T-helper 2 cell treated with Interferon-gamma antibody and Interleukin-4, amounts not matched to agents 5 μg/mL and 100 μg/mL, for 36 hours (primary cell): ENCODE measurements at regions not wholly inside any gene's neighbourhood (a gene's known extent, or its start where the extent isn't known, plus 50 kb on each side); places are given as distances from the start of the nearest gene placed in this dataset.
A peak's percentile ranks its signal among the peaks of the same experiment; 100 is the strongest.
"Not testable (repeated sequence)": the region's sequence is repeated elsewhere in the genome, so short reads cannot be mapped to it uniquely, and the experiment has no call there.

Experiments
- DNase-seq: peaks from one replicate; pipeline ENCODE4 v3.0.0; 2021; ENCODE audit warnings: low spot score
- H3K27ac Mint-ChIP-seq: one replicate; pipeline ENCODE4 v1.8.0; 2021; ENCODE audit warnings: mild to moderate bottlenecking, mixed read lengths
- H3K27me3 Mint-ChIP-seq: one replicate; pipeline ENCODE4 v1.8.0; 2021; ENCODE audit warnings: low read depth, mixed read lengths
- H3K36me3 Mint-ChIP-seq: one replicate; pipeline ENCODE4 v1.8.0; 2021; ENCODE audit warnings: low read depth, mixed read lengths
- H3K4me1 Mint-ChIP-seq: one replicate; pipeline ENCODE4 v1.8.0; 2021; ENCODE audit warnings: low read depth, mixed read lengths
- H3K4me3 Mint-ChIP-seq: one replicate; pipeline ENCODE4 v1.8.0; 2022; ENCODE audit warnings: mild to moderate bottlenecking, moderate library complexity, mixed read lengths
- H3K9me3 Mint-ChIP-seq: one replicate; pipeline ENCODE4 v1.8.0; 2021; ENCODE audit warnings: mixed read lengths

GRCh38 chr20:53738945-53739798 lies 145.5 kb upstream of the ZNF217 start:
- Mint-ChIP-seq H3K27ac (peak overlapping the region; percentile 89), H3K4me1 (peaks cover 50% of the 10 kb centered on the region), H3K27me3 (no peaks in the 10 kb centered on the region), H3K4me3 (peak overlapping the region; percentile 79), H3K36me3 (no peaks in the 10 kb centered on the region), H3K9me3 (no peaks in the 10 kb centered on the region)
- DNase-seq, result no peak

GRCh38 chr20:53738039-53738944 lies 144.7 kb upstream of the ZNF217 start:
- Mint-ChIP-seq H3K36me3 (no peaks in the 10 kb centered on the region), H3K27ac (no peak overlapping the region), H3K9me3 (no peaks in the 10 kb centered on the region), H3K27me3 (no peaks in the 10 kb centered on the region), H3K4me1 (peaks cover 50% of the 10 kb centered on the region), H3K4me3 (no peak overlapping the region)
- DNase-seq, result no peak

- Mint-ChIP-seq H3K27me3 (no peaks in the 10 kb centered on the region), H3K9me3 (no peaks in the 10 kb centered on the region), H3K27ac (peak overlapping the region; percentile 88), H3K4me3 (peak overlapping the region; percentile 76), H3K36me3 (no peaks in the 10 kb centered on the region), H3K4me1 (peaks cover 50% of the 10 kb centered on the region)
- DNase-seq, result no peak
These were observed 143.9 kb upstream of the ZNF217 start for GRCh38 chr20:53737396-53738038.

GRCh38 chr20:53736757-53737395 lies 143.2 kb upstream of the ZNF217 start:
- H3K27me3 Mint-ChIP-seq, result no peaks in the 10 kb centered on the region
- H3K27ac Mint-ChIP-seq, result peak overlapping the region; percentile 88
- DNase-seq, result no peak
- H3K36me3 Mint-ChIP-seq, result no peaks in the 10 kb centered on the region
- H3K9me3 Mint-ChIP-seq, result no peaks in the 10 kb centered on the region
- H3K4me1 Mint-ChIP-seq, result peaks cover 50% of the 10 kb centered on the region
- peak overlapping the region; percentile 76 for H3K4me3 Mint-ChIP-seq

GRCh38 chr20:53736122-53736756 lies 142.6 kb upstream of the ZNF217 start:
- H3K9me3 Mint-ChIP-seq, result no peaks in the 10 kb centered on the region
- peak overlapping the region; percentile 88 for H3K27ac Mint-ChIP-seq

GRCh38 chr20:53735536-53736050 lies 142.0 kb upstream of the ZNF217 start:
- H3K9me3 Mint-ChIP-seq, result no peaks in the 10 kb centered on the region
- no peaks in the 10 kb centered on the region for H3K36me3 Mint-ChIP-seq
- no peak for DNase-seq
- H3K27ac Mint-ChIP-seq, result no peak overlapping the region
- no peaks in the 10 kb centered on the region for H3K27me3 Mint-ChIP-seq
- H3K4me3 Mint-ChIP-seq, result no peak overlapping the region
- peaks cover 41% of the 10 kb centered on the region for H3K4me1 Mint-ChIP-seq

More at GRCh38 chr20:53736122-53736756, 142.6 kb upstream of the ZNF217 start:
- DNase-seq, result no peak
- Mint-ChIP-seq H3K4me1 (peaks cover 45% of the 10 kb centered on the region), H3K27me3 (no peaks in the 10 kb centered on the region), H3K36me3 (no peaks in the 10 kb centered on the region), H3K4me3 (peak overlapping the region; percentile 76)

- H3K36me3 Mint-ChIP-seq, result no peaks in the 10 kb centered on the region
- no peaks in the 10 kb centered on the region for H3K27me3 Mint-ChIP-seq
- no peak for DNase-seq
- H3K4me3 Mint-ChIP-seq, result no peak overlapping the region
- H3K9me3 Mint-ChIP-seq, result no peaks in the 10 kb centered on the region
- peaks cover 33% of the 10 kb centered on the region for H3K4me1 Mint-ChIP-seq
- H3K27ac Mint-ChIP-seq, result no peak overlapping the region
These were observed 140.5 kb upstream of the ZNF217 start for GRCh38 chr20:53734006-53734688.

- Mint-ChIP-seq H3K4me1 (peaks cover 19% of the 10 kb centered on the region), H3K27me3 (no peaks in the 10 kb centered on the region), H3K36me3 (no peaks in the 10 kb centered on the region), H3K27ac (no peak overlapping the region), H3K4me3 (no peak overlapping the region), H3K9me3 (no peaks in the 10 kb centered on the region)
- DNase-seq, result no peak
These were observed 138.0 kb upstream of the ZNF217 start for GRCh38 chr20:53731595-53731994.

- no peak for DNase-seq
- Mint-ChIP-seq H3K27me3 (no peaks in the 10 kb centered on the region), H3K36me3 (no peaks in the 10 kb centered on the region), H3K4me1 (peaks cover 10% of the 10 kb centered on the region), H3K27ac (no peak overlapping the region), H3K9me3 (no peaks in the 10 kb centered on the region), H3K4me3 (no peak overlapping the region)
These were observed 134.7 kb upstream of the ZNF217 start for GRCh38 chr20:53728359-53728758.

GRCh38 chr20:53727239-53727638 lies 133.6 kb upstream of the ZNF217 start:
- not testable (repeated sequence) for H3K36me3 Mint-ChIP-seq

GRCh38 chr20:53725575-53725970 lies 131.9 kb upstream of the ZNF217 start:
- Mint-ChIP-seq H3K27ac (no peak overlapping the region), H3K4me3 (no peak overlapping the region), H3K27me3 (no peaks in the 10 kb centered on the region), H3K4me1 (peaks cover 25% of the 10 kb centered on the region), H3K9me3 (no peaks in the 10 kb centered on the region), H3K36me3 (peaks cover 1% of the 10 kb centered on the region)
- no peak for DNase-seq

More at GRCh38 chr20:53727239-53727638, 133.6 kb upstream of the ZNF217 start:
- not testable (repeated sequence) for H3K4me3 Mint-ChIP-seq, H3K27ac Mint-ChIP-seq, H3K27me3 Mint-ChIP-seq, DNase-seq, H3K9me3 Mint-ChIP-seq
- H3K4me1 Mint-ChIP-seq, result peaks cover 18% of the 10 kb centered on the region

GRCh38 chr20:53723621-53724020 lies 130.0 kb upstream of the ZNF217 start:
- Mint-ChIP-seq H3K27ac (peak overlapping the region; percentile 33), H3K36me3 (peaks cover 1% of the 10 kb centered on the region), H3K9me3 (no peaks in the 10 kb centered on the region), H3K4me3 (no peak overlapping the region), H3K27me3 (no peaks in the 10 kb centered on the region), H3K4me1 (peaks cover 19% of the 10 kb centered on the region)
- DNase-seq, result no peak
